ENCODE measurements at regions not wholly inside any gene's neighbourhood (a gene's known extent, or its start where the extent isn't known, plus 50 kb on each side); places are given as distances from the start of the nearest gene placed in this dataset.

- Histone ChIP-seq H3K9me3 (ENCODE audit: low read length) (peaks cover 8% of the 10 kb centered on the region), H4K20me1 (ENCODE audit: insufficient read depth) (no peaks in the 10 kb centered on the region), H3K4me2 (ENCODE audit: low read length) (no peak overlapping the region), H2AFZ (ENCODE audit: low read depth, low read length) (no peak overlapping the region), H3K9ac (ENCODE audit: low read length) (no peak overlapping the region), H3K79me2 (replicated peaks; ENCODE audit: insufficient read depth, low read length) (no peaks in the 10 kb centered on the region), H3K27me3 (ENCODE audit: insufficient read depth, low read depth, low read length) (no peaks in the 10 kb centered on the region), H3K9me2 (ENCODE audit: insufficient read depth, low read length) (no peaks in the 10 kb centered on the region), H3K36me3 (ENCODE audit: insufficient read depth, low read length) (no peaks in the 10 kb centered on the region), H3F3A (ENCODE audit: insufficient read depth, low read length, poor library complexity, severe bottlenecking) (no peaks in the 10 kb centered on the region), H3K4me3 (ENCODE audit: low read length) (no peak overlapping the region), H3K27ac (ENCODE audit: low read length) (no peak overlapping the region)
- TF ChIP-seq MXI1 (conservative IDR thresholded peaks at IDR 0.05; ENCODE audit: poor library complexity, severe bottlenecking), result no peak
- TF ChIP-seq REST (IDR thresholded peaks at IDR 0.05; ENCODE audit: borderline replicate concordance), result no peak
- TF ChIP-seq CTCF (IDR thresholded peaks at IDR 0.05; ENCODE audit: poor library complexity, severe bottlenecking), result no peak
- TF ChIP-seq SMC3 (conservative IDR thresholded peaks at IDR 0.05; ENCODE audit: poor library complexity), result no peak
- TF ChIP-seq TAF1 (IDR thresholded peaks at IDR 0.05; ENCODE audit: low read depth), result no peak
- TF ChIP-seq EP300 (conservative IDR thresholded peaks at IDR 0.05; ENCODE audit: poor library complexity, severe bottlenecking), result no peak
- TF ChIP-seq EZH2 (IDR thresholded peaks at IDR 0.05; ENCODE audit: borderline replicate concordance, insufficient read depth, low read length, poor library complexity, severe bottlenecking), result no peak
- TF ChIP-seq RAD21 (conservative IDR thresholded peaks at IDR 0.05), result no peak
- no peak for TF ChIP-seq POLR2AphosphoS5 (IDR thresholded peaks at IDR 0.05)
These were observed 173.9 kb upstream of the ARL4C start for GRCh38 chr2:234670806-234671205.

GRCh38 chr2:234670052-234670451 is 173.2 kb upstream of the ARL4C start:
- H3K9ac ChIP-seq (ENCODE audit: low read length), result no peak overlapping the region
- no peak overlapping the region for H3K27ac ChIP-seq (ENCODE audit: low read length)
- no peak overlapping the region for H3K4me2 ChIP-seq (ENCODE audit: low read length)

More at GRCh38 chr2:234670052-234670451, 173.2 kb upstream of the ARL4C start:
- H3K9me3 ChIP-seq (ENCODE audit: low read length), result peaks cover 8% of the 10 kb centered on the region
- H3F3A ChIP-seq (ENCODE audit: insufficient read depth, low read length, poor library complexity, severe bottlenecking), result no peaks in the 10 kb centered on the region
- H3K36me3 ChIP-seq (ENCODE audit: insufficient read depth, low read length), result no peaks in the 10 kb centered on the region
- H3K27me3 ChIP-seq (ENCODE audit: insufficient read depth, low read depth, low read length), result no peaks in the 10 kb centered on the region
- H2AFZ ChIP-seq (ENCODE audit: low read depth, low read length), result no peak overlapping the region
- no peaks in the 10 kb centered on the region for H3K79me2 ChIP-seq (replicated peaks; ENCODE audit: insufficient read depth, low read length)
- no peaks in the 10 kb centered on the region for H4K20me1 ChIP-seq (ENCODE audit: insufficient read depth)
- no peaks in the 10 kb centered on the region for H3K9me2 ChIP-seq (ENCODE audit: insufficient read depth, low read length)
- TF ChIP-seq EZH2 (IDR thresholded peaks at IDR 0.05; ENCODE audit: borderline replicate concordance, insufficient read depth, low read length, poor library complexity, severe bottlenecking), result no peak
- no peak for TF ChIP-seq CTCF (IDR thresholded peaks at IDR 0.05; ENCODE audit: poor library complexity, severe bottlenecking)
- TF ChIP-seq MXI1 (conservative IDR thresholded peaks at IDR 0.05; ENCODE audit: poor library complexity, severe bottlenecking), result no peak
- no peak overlapping the region for H3K4me3 ChIP-seq (ENCODE audit: low read length)
